GM12891 (cell line): ENCODE measurements at regions not wholly inside any gene's neighbourhood (a gene's known extent, or its start where the extent isn't known, plus 50 kb on each side); places are given as distances from the start of the nearest gene placed in this dataset.

Experiments
- POLR2A ChIP-seq: IDR thresholded peaks from 2 replicates; pipeline ENCODE4 v1.6.1; 2011; ENCODE audit warnings: low read depth, low read length, control low read depth
- POLR2AphosphoS5 ChIP-seq: IDR thresholded peaks from 2 replicates; pipeline ENCODE4 v1.6.1; 2011; ENCODE audit warnings: low read depth, low read length, control low read depth
- POU2F2 ChIP-seq: IDR thresholded peaks from 2 replicates; pipeline ENCODE4 v1.6.1; 2011; ENCODE audit warnings: low read depth, mild to moderate bottlenecking, control low read depth, low read length, moderate library complexity
- TAF1 ChIP-seq: IDR thresholded peaks from 2 replicates; pipeline ENCODE4 v1.6.1; 2011; ENCODE audit warnings: low read depth, low read length, control low read depth

- TF ChIP-seq TAF1, result no peak
- no peak for TF ChIP-seq POLR2A
- TF ChIP-seq POLR2AphosphoS5, result no peak
- no peak for TF ChIP-seq POU2F2
Measured at GRCh38 chr4:52288212-52288855, 237.2 kb downstream of the SPATA18 start.
